Astrocyte (in vitro differentiated cells and primary cell): ENCODE measurements at regions not wholly inside any gene's neighbourhood (a gene's known extent, or its start where the extent isn't known, plus 50 kb on each side); places are given as distances from the start of the nearest gene placed in this dataset.

Experiments used
- EZH2 ChIP-seq: IDR thresholded peaks from 2 replicates; pipeline ENCODE4 v1.6.1; 2012; ENCODE audit warnings: mild to moderate bottlenecking, low read length, inconsistent platforms; ENCODE audit not compliant: insufficient read depth
- TF ChIP-seq, protein P1 (sequence below): IDR thresholded peaks from 2 replicates; pipeline ENCODE4 v1.5.1; 2011; ENCODE audit warnings: low read depth, mild to moderate bottlenecking, inconsistent platforms, low read length, moderate library complexity; ENCODE audit not compliant: insufficient read depth

GRCh38 chr6:81895511-81896185 is 143.2 kb upstream of the TENT5A start:
- TF ChIP-seq, protein P1, sequence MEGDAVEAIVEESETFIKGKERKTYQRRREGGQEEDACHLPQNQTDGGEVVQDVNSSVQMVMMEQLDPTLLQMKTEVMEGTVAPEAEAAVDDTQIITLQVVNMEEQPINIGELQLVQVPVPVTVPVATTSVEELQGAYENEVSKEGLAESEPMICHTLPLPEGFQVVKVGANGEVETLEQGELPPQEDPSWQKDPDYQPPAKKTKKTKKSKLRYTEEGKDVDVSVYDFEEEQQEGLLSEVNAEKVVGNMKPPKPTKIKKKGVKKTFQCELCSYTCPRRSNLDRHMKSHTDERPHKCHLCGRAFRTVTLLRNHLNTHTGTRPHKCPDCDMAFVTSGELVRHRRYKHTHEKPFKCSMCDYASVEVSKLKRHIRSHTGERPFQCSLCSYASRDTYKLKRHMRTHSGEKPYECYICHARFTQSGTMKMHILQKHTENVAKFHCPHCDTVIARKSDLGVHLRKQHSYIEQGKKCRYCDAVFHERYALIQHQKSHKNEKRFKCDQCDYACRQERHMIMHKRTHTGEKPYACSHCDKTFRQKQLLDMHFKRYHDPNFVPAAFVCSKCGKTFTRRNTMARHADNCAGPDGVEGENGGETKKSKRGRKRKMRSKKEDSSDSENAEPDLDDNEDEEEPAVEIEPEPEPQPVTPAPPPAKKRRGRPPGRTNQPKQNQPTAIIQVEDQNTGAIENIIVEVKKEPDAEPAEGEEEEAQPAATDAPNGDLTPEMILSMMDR = no peak
- TF ChIP-seq EZH2 = no peak
